Kidney (tissue), 13 donors: ENCODE measurements at regions not wholly inside any gene's neighbourhood (a gene's known extent, or its start where the extent isn't known, plus 50 kb on each side); places are given as distances from the start of the nearest gene placed in this dataset.
A peak's percentile ranks its signal among the peaks of the same experiment; 100 is the strongest.

Experiments
- DNase-seq, 5 donors: peaks; one replicate each; pipeline ENCODE4 v3.0.0-alpha.2; 2013 to 2020
- FAIRE-seq: peaks from 2 replicates; lab custom pipeline; 2012; peaks lifted over from hg19 to GRCh38; lab: Jason Lieb, UNC
- H3K27ac ChIP-seq, 2 donors: one replicate each; pipeline ENCODE4 v1.7.0; 2013; ENCODE audit warnings: low read depth in 2 of 2, low read length in 2 of 2, inconsistent platforms in 1 of 2
- H3K27me3 ChIP-seq: one replicate; pipeline ENCODE4 v1.7.1; 2013; ENCODE audit warnings: low read length, inconsistent platforms; ENCODE audit not compliant: control insufficient read depth, insufficient read depth
- H3K36me3 ChIP-seq, 3 donors: one replicate each; pipeline versions ENCODE4 v1.7.0 to v1.7.1; 2013; ENCODE audit warnings: low read length in 3 of 3, control low read depth in 1 of 3, inconsistent platforms in 1 of 3; ENCODE audit not compliant: insufficient read depth in 3 of 3, control insufficient read depth in 2 of 3
- H3K4me1 ChIP-seq, 3 donors: one replicate each; pipeline versions ENCODE4 v1.7.0 to v1.7.1; 2013; ENCODE audit warnings: low read length in 3 of 3, inconsistent platforms in 1 of 3, low read depth in 1 of 3; ENCODE audit not compliant: control insufficient read depth in 2 of 3, insufficient read depth in 2 of 3
- H3K4me3 ChIP-seq, 3 donors: one replicate each; pipeline versions ENCODE4 v1.7.0 to v1.8.1; 2013; ENCODE audit warnings: low read length in 3 of 3, control low read depth in 1 of 3, inconsistent platforms in 1 of 3
- H3K9ac ChIP-seq, 3 donors: one replicate each; pipeline versions ENCODE4 v1.7.0 to v1.7.1; 2013; ENCODE audit warnings: low read length in 3 of 3, control low read depth in 1 of 3, inconsistent platforms in 1 of 3
- H3K9me3 ChIP-seq, 3 donors: one replicate each; pipeline versions ENCODE4 v1.7.0 to v1.7.1; 2013; ENCODE audit warnings: low read length in 3 of 3, control low read depth in 1 of 3, inconsistent platforms in 1 of 3; ENCODE audit not compliant: control insufficient read depth in 2 of 3, insufficient read depth in 1 of 3
- intact Hi-C: fragments of 100-400 bp; cut with DNase I; formaldehyde crosslinking; loops from one replicate; pipeline ENCODE4 v1.11.1; 2022
- TF ChIP-seq, protein P1 (sequence below): IDR thresholded peaks from 3 replicates; pipeline ENCODE4 v1.5.1; 2012; ENCODE audit warnings: mild to moderate bottlenecking, moderate library complexity, borderline replicate concordance; ENCODE audit not compliant: insufficient read depth; ENCODE audit errors: extremely low read depth
- donor health status: control.
- donor health status: control.
- donor health status: control.
- donor health status: control.
- donor health status: control.
- donor health status: DM: yes; HTN: yes; CAD: no.
- donor health status: Normal renal cell carcinoma (clear cell type).

- Histone ChIP-seq H3K9me3 (peaks cover 0 to 3% (median 0%) of the 10 kb centered on the region in 3 donors), H3K9ac (no peak overlapping the region), H3K4me3 (no peak overlapping the region), H3K27me3 (no peaks in the 10 kb centered on the region), H3K36me3 (no peaks in the 10 kb centered on the region), H3K4me1 (no peaks in the 10 kb centered on the region), H3K27ac (no peak overlapping the region)
- TF ChIP-seq, protein P1, sequence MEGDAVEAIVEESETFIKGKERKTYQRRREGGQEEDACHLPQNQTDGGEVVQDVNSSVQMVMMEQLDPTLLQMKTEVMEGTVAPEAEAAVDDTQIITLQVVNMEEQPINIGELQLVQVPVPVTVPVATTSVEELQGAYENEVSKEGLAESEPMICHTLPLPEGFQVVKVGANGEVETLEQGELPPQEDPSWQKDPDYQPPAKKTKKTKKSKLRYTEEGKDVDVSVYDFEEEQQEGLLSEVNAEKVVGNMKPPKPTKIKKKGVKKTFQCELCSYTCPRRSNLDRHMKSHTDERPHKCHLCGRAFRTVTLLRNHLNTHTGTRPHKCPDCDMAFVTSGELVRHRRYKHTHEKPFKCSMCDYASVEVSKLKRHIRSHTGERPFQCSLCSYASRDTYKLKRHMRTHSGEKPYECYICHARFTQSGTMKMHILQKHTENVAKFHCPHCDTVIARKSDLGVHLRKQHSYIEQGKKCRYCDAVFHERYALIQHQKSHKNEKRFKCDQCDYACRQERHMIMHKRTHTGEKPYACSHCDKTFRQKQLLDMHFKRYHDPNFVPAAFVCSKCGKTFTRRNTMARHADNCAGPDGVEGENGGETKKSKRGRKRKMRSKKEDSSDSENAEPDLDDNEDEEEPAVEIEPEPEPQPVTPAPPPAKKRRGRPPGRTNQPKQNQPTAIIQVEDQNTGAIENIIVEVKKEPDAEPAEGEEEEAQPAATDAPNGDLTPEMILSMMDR, result no peak
- FAIRE-seq (no peak), DNase-seq (no peak)
- intact Hi-C loops, result no loop called here
Observed at GRCh38 chr12:61267474-61267873, 992.7 kb upstream of the USP15 start.

GRCh38 chr12:61272441-61272840 lies 987.8 kb upstream of the USP15 start:
- H3K27ac ChIP-seq, result no peak overlapping the region
- H3K9ac ChIP-seq, result no peak overlapping the region
- TF ChIP-seq, protein P1, result no peak
- no peaks in the 10 kb centered on the region for H3K9me3 ChIP-seq
- DNase-seq, result peak in 2 of 5 donors; percentile 7 to 23
- intact Hi-C loops, result no loop called here
- no peaks in the 10 kb centered on the region for H3K27me3 ChIP-seq
- no peaks in the 10 kb centered on the region for H3K4me1 ChIP-seq
- H3K4me3 ChIP-seq, result no peak overlapping the region
- no peak for FAIRE-seq
- H3K36me3 ChIP-seq, result no peaks in the 10 kb centered on the region

DNA sequence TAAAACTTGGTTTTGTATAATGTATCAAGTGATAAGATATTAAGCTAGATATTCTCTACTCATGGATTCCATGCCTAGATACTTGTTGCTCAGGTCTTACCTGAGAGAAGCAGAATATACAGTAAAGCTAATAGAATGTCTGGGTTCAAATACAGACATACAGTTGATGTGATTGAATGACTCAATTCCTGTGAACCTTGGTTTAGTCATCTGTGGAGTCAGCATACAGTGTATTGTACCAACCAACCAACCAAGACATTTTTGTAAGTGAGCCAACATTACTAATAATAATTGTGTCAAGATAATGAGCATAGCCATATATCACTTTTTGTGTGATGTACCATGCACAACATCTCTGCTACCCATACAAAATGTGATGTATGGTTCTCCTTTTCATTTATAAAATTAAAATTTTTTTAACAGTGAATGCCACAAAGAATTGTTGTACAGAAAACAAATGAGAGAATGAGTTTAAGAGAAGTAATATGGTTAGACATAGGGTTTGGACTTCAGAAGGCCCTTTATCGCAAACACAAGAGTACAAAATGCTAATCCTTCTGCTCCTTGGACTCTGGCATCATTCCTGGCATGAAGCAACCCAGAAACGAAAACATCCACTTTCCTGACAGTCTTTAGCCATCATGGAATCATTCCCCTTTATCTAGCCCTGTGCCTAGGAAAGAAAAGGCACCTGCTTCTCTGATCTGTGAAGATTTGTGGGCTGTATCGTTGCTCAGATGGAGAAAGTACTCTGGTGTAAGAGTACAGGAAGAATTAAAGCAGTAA lies 977.2 kb upstream of the USP15 start:
- intact Hi-C loops, result no loop called here

More for the DNA sequence above, 977.2 kb upstream of the USP15 start:
- TF ChIP-seq, protein P1, result no peak
- FAIRE-seq (no peak), DNase-seq (no peak)
- Histone ChIP-seq H3K4me3 (no peak overlapping the region), H3K27ac (no peak overlapping the region), H3K9ac (no peak overlapping the region), H3K36me3 (no peaks in the 10 kb centered on the region), H3K27me3 (no peaks in the 10 kb centered on the region), H3K9me3 (peaks cover 0 to 8% (median 7%) of the 10 kb centered on the region in 3 donors), H3K4me1 (no peaks in the 10 kb centered on the region)
